H1 (cell line): ENCODE measurements at regions not wholly inside any gene's neighbourhood (a gene's known extent, or its start where the extent isn't known, plus 50 kb on each side); places are given as distances from the start of the nearest gene placed in this dataset.

Source experiments
- GABPA ChIP-seq: IDR thresholded peaks from 2 replicates; pipeline ENCODE4 v1.6.1; 2011; ENCODE audit warnings: mild to moderate bottlenecking, low read length, moderate library complexity, borderline replicate concordance; ENCODE audit not compliant: insufficient read depth
- HDAC6 ChIP-seq: IDR thresholded peaks from one replicate; pipeline ENCODE4 v1.7.1; 2012; ENCODE audit warnings: low read depth, mild to moderate bottlenecking, inconsistent platforms, low read length, moderate library complexity
- KDM5A ChIP-seq: fragments of 200-600 bp; IDR thresholded peaks from 2 replicates; pipeline ENCODE4 v1.7.1; 2012; ENCODE audit warnings: mild to moderate bottlenecking, low read length, inconsistent platforms, mixed read lengths
- RNF2 ChIP-seq: fragments of 200-900, 300-1000 bp; sonication (generic); IDR thresholded peaks from 2 replicates; pipeline ENCODE4 v1.7.1; 2016; ENCODE audit warnings: borderline replicate concordance, low read depth, mild to moderate bottlenecking, antibody characterized with exemption, low read length; ENCODE audit not compliant: poor library complexity, severe bottlenecking; ENCODE audit errors: missing control alignments
- TAF7 ChIP-seq: optimal IDR thresholded peaks from 2 replicates; pipeline ENCODE3; 2011; ENCODE audit warnings: low read depth, mild to moderate bottlenecking, inconsistent platforms, low read length, moderate library complexity, borderline replicate concordance

DNA sequence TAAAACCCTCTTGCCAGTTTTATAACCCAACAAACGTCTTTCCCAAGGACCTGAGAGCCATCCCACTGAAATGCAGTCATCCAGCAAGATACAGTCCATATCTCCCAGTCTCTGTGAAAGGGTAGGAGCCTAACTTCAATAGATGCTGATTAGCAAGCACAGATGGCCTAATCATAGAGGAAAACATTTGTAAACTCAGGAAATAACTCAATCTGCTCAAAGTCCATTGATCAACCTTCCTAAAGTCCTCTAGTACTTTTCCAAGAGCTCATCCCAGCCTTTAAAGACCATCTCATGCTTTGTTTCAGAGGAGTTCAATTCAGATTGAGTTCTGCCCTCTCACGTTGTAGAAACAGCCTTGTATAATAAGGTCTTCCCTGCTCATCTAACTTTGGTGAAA is 324.2 kb downstream of the MRPS30 start (continued):
- TF ChIP-seq KDM5A (no peak), TAF7 (no peak), GABPA (no peak), HDAC6 (no peak), RNF2 (no peak)
